PC-9 (cell line): ENCODE measurements at regions not wholly inside any gene's neighbourhood (a gene's known extent, or its start where the extent isn't known, plus 50 kb on each side); places are given as distances from the start of the nearest gene placed in this dataset.

ENCODE experiments used
- BruUV-seq: library from RNA; stranded (reverse); fragments of 400-500 nt; replicated peaks from 2 replicates; lab custom pipeline; 2021; lab: Mats Ljungman, UMichigan
- CTCF ChIA-PET: fragments of 300-600 bp; sonication (Branson Sonifier 250); formaldehyde crosslinking; loops from one replicate; lab custom pipeline; 2022; ENCODE audit warnings: antibody characterized with exemption; lab: Charles Lee
- POLR2A ChIA-PET: fragments of 300-600 bp; sonication (Branson Sonifier 250); formaldehyde crosslinking; loops from one replicate; lab custom pipeline; 2022; ENCODE audit warnings: antibody characterized with exemption; ENCODE audit not compliant: unreplicated experiment; lab: Charles Lee
- DNase-seq, 2 experiments: peaks; one replicate each; pipeline versions ENCODE4 v3.0.0 to v3.0.0-alpha.2; 2015 to 2022; ENCODE audit warnings: mixed read lengths in 1 of 2
- H2AFZ ChIP-seq: fragments of 200-600 bp; sonication (generic); 2 replicates; pipeline ENCODE4 v1.8.1; 2017; ENCODE audit warnings: antibody characterized with exemption
- H3F3A ChIP-seq: fragments of 200-600 bp; sonication (generic); 2 replicates; pipeline ENCODE4 v1.8.1; 2017; ENCODE audit warnings: antibody characterized with exemption, mild to moderate bottlenecking, low read depth; ENCODE audit not compliant: insufficient read depth
- H3K27ac ChIP-seq: fragments of 200-600 bp; sonication (generic); 2 replicates; pipeline ENCODE4 v1.6.1; 2016; ENCODE audit warnings: mixed run types
- H3K27me3 ChIP-seq: fragments of 200-600 bp; sonication (generic); 2 replicates; pipeline ENCODE4 v1.6.1; 2016; ENCODE audit warnings: low read depth, mixed run types; ENCODE audit not compliant: insufficient read depth
- H3K36me3 ChIP-seq: fragments of 200-600 bp; sonication (generic); 2 replicates; pipeline ENCODE4 v1.6.1; 2016; ENCODE audit warnings: low read depth, mixed run types
- H3K4me1 ChIP-seq: fragments of 200-600 bp; sonication (generic); replicated peaks from 2 replicates; pipeline ENCODE4 v1.6.1; 2016; ENCODE audit warnings: mixed run types; ENCODE audit not compliant: insufficient read depth
- H3K4me2 ChIP-seq: fragments of 200-600 bp; sonication (generic); 2 replicates; pipeline ENCODE4 v1.6.1; 2017; ENCODE audit warnings: mixed run types
- H3K4me3 ChIP-seq: fragments of 200-600 bp; sonication (generic); 2 replicates; pipeline ENCODE4 v1.6.1; 2016; ENCODE audit warnings: mixed run types
- H3K79me2 ChIP-seq: fragments of 200-600 bp; sonication (generic); 2 replicates; pipeline ENCODE4 v1.6.1; 2017; ENCODE audit warnings: low read depth, mixed run types
- H3K9me2 ChIP-seq: fragments of 200-600 bp; sonication (generic); 2 replicates; pipeline ENCODE4 v1.8.1; 2017; ENCODE audit warnings: mild to moderate bottlenecking; ENCODE audit not compliant: insufficient read depth
- H3K9me3 ChIP-seq: fragments of 200-600 bp; sonication (generic); 2 replicates; pipeline ENCODE4 v1.8.1; 2016; ENCODE audit warnings: low read depth; ENCODE audit not compliant: insufficient read depth
- H4K20me1 ChIP-seq: fragments of 200-600 bp; sonication (generic); 2 replicates; pipeline ENCODE4 v1.8.1; 2017; ENCODE audit not compliant: insufficient read depth
- CTCF ChIP-seq: fragments of 200-600 bp; sonication (generic); conservative IDR thresholded peaks from 2 replicates; pipeline ENCODE4 v1.6.1; 2017; ENCODE audit warnings: mixed run types, antibody characterized with exemption, mild to moderate bottlenecking, moderate library complexity
- EZH2 ChIP-seq: fragments of 200-600 bp; sonication (generic); IDR thresholded peaks from 2 replicates; pipeline ENCODE4 v1.8.0; 2017; ENCODE audit warnings: antibody characterized with exemption, low read depth
- intact Hi-C: fragments of 100-400 bp; cut with micrococcal nuclease; formaldehyde crosslinking; loops from one replicate; pipeline ENCODE4 v1.10.0; 2022; ENCODE audit not compliant: unreplicated experiment

- no peak overlapping the region for H2AFZ ChIP-seq
- H3K4me3 ChIP-seq: no peak overlapping the region
- ChIA-PET POLR2A (no interaction called here), CTCF (no interaction called here)
- no peaks in the 10 kb centered on the region for H3F3A ChIP-seq
- no TSS peak for BruUV-seq
- DNase-seq: no peak
- no peak for TF ChIP-seq CTCF
- no peak for TF ChIP-seq EZH2
- no peak overlapping the region for H3K4me2 ChIP-seq
- intact Hi-C loops: no loop called here
- no peaks in the 10 kb centered on the region for H3K9me2 ChIP-seq
- H3K27ac ChIP-seq: no peak overlapping the region
- H3K27me3 ChIP-seq: no peaks in the 10 kb centered on the region
- H3K79me2 ChIP-seq: no peaks in the 10 kb centered on the region
- no peaks in the 10 kb centered on the region for H3K36me3 ChIP-seq
- H3K4me1 ChIP-seq: no peaks in the 10 kb centered on the region
- no peaks in the 10 kb centered on the region for H4K20me1 ChIP-seq
- no peaks in the 10 kb centered on the region for H3K9me3 ChIP-seq
These were observed 289.8 kb downstream of the FRK start for GRCh38 chr6:115770851-115771250.

GRCh38 chr6:115768500-115768899 is 292.2 kb downstream of the FRK start:
- Histone ChIP-seq H3K79me2 (no peaks in the 10 kb centered on the region), H3K36me3 (no peaks in the 10 kb centered on the region), H3K4me3 (no peak overlapping the region), H3K9me3 (no peaks in the 10 kb centered on the region), H3K4me1 (no peaks in the 10 kb centered on the region), H3K27ac (no peak overlapping the region), H4K20me1 (no peaks in the 10 kb centered on the region), H3K27me3 (no peaks in the 10 kb centered on the region), H3K9me2 (no peaks in the 10 kb centered on the region), H3F3A (no peaks in the 10 kb centered on the region), H3K4me2 (no peak overlapping the region), H2AFZ (no peak overlapping the region)
- no peak for DNase-seq
- ChIA-PET POLR2A (no interaction called here), CTCF (no interaction called here)
- TF ChIP-seq CTCF (no peak), EZH2 (no peak)
- intact Hi-C loops: no loop called here
- no TSS peak for BruUV-seq

GRCh38 chr6:115767931-115768330 is 292.8 kb downstream of the FRK start:
- no peak for DNase-seq
- H3K4me3 ChIP-seq: no peak overlapping the region
- no peak for TF ChIP-seq CTCF
- no peak for TF ChIP-seq EZH2
- no peaks in the 10 kb centered on the region for H3K4me1 ChIP-seq
- intact Hi-C loops: no loop called here
- H3K9me2 ChIP-seq: no peaks in the 10 kb centered on the region
- BruUV-seq: no TSS peak
- no peak overlapping the region for H2AFZ ChIP-seq
- ChIA-PET CTCF (no interaction called here), POLR2A (no interaction called here)
- no peaks in the 10 kb centered on the region for H3K79me2 ChIP-seq
- no peaks in the 10 kb centered on the region for H3K27me3 ChIP-seq
- no peaks in the 10 kb centered on the region for H3F3A ChIP-seq
- no peaks in the 10 kb centered on the region for H4K20me1 ChIP-seq
- H3K4me2 ChIP-seq: no peak overlapping the region
- H3K9me3 ChIP-seq: no peaks in the 10 kb centered on the region
- H3K36me3 ChIP-seq: no peaks in the 10 kb centered on the region
- no peak overlapping the region for H3K27ac ChIP-seq
